IMR-90 (cell line): ENCODE measurements at regions not wholly inside any gene's neighbourhood (a gene's known extent, or its start where the extent isn't known, plus 50 kb on each side); places are given as distances from the start of the nearest gene placed in this dataset.
A peak's percentile ranks its signal among the peaks of the same experiment; 100 is the strongest.
"Not testable (repeated sequence)": the region's sequence is repeated elsewhere in the genome, so short reads cannot be mapped to it uniquely, and the experiment has no call there.

Experiments used
- ATAC-seq: fragments of 200-7000 bp; cut with Tn5 transposase; 2 replicates; pipeline ENCODE4 v1.9.1; 2020; ENCODE audit warnings: low read depth, mild to moderate bottlenecking, moderate library complexity
- BruUV-seq: library from RNA; stranded (reverse); fragments of 400-500 nt; replicated peaks from 2 replicates; lab custom pipeline; 2021; lab: Mats Ljungman, UMichigan
- CTCF ChIA-PET: fragments of 300-600 bp; formaldehyde crosslinking; extraction: SDS; loops from one replicate; lab custom pipeline; 2021; ENCODE audit warnings: antibody characterized with exemption; lab: Yijun Ruan, JAX
- POLR2A ChIA-PET: fragments of 300-600 bp; sonication (Branson Sonifier 250); formaldehyde crosslinking; loops from one replicate; lab custom pipeline; 2022; ENCODE audit warnings: antibody characterized with exemption; ENCODE audit not compliant: unreplicated experiment; lab: Charles Lee
- DNase-seq: peaks from one replicate; pipeline ENCODE4 v3.0.0; 2013
- H2AFZ ChIP-seq: replicated peaks from 2 replicates; pipeline ENCODE3; 2013; ENCODE audit warnings: low read length, mild to moderate bottlenecking; ENCODE audit not compliant: poor library complexity
- H2AK5ac ChIP-seq: 2 replicates; pipeline ENCODE4 v1.6.1; 2013; ENCODE audit warnings: low read depth, low read length, inconsistent platforms
- H2AK9ac ChIP-seq: replicated peaks from 2 replicates; pipeline ENCODE3; 2013; ENCODE audit warnings: mild to moderate bottlenecking, low read depth, low read length, moderate library complexity; ENCODE audit not compliant: poor library complexity
- H2BK120ac ChIP-seq: 2 replicates; pipeline ENCODE4 v1.6.1; 2013; ENCODE audit warnings: low read depth, low read length, inconsistent platforms
- H2BK15ac ChIP-seq: 3 replicates; pipeline ENCODE4 v1.6.1; 2013; ENCODE audit warnings: low read depth, low read length, inconsistent platforms
- H2BK20ac ChIP-seq: 2 replicates; pipeline ENCODE4 v1.6.1; 2013; ENCODE audit warnings: low read depth, mild to moderate bottlenecking, inconsistent platforms, low read length, moderate library complexity
- H2BK5ac ChIP-seq: 2 replicates; pipeline ENCODE4 v1.6.1; 2013; ENCODE audit warnings: mild to moderate bottlenecking, low read depth, low read length, inconsistent platforms; ENCODE audit not compliant: poor library complexity, severe bottlenecking
- H3K14ac ChIP-seq: replicated peaks from 2 replicates; pipeline ENCODE4 v1.6.1; 2013; ENCODE audit warnings: low read depth, low read length, inconsistent platforms
- H3K18ac ChIP-seq: 2 replicates; pipeline ENCODE4 v1.6.1; 2013; ENCODE audit warnings: low read depth, low read length, control low read depth
- H3K23ac ChIP-seq: 2 replicates; pipeline ENCODE4 v1.6.1; 2013; ENCODE audit warnings: low read depth, low read length, inconsistent platforms
- H3K27ac ChIP-seq: 2 replicates; pipeline ENCODE4 v1.5.1; 2013; ENCODE audit warnings: mild to moderate bottlenecking, control low read depth, low read length; ENCODE audit not compliant: insufficient read depth
- H3K27me3 ChIP-seq: 2 replicates; pipeline ENCODE4 v1.6.1; 2013; ENCODE audit warnings: low read length; ENCODE audit not compliant: control insufficient read depth, insufficient read depth
- H3K36me3 ChIP-seq: 2 replicates; pipeline ENCODE4 v1.6.1; 2013; ENCODE audit warnings: low read length, mixed read lengths; ENCODE audit not compliant: control insufficient read depth, insufficient read depth
- H3K4ac ChIP-seq: 2 replicates; pipeline ENCODE4 v1.6.1; 2013; ENCODE audit warnings: low read depth, low read length, inconsistent platforms
- H3K4me1 ChIP-seq: 2 replicates; pipeline ENCODE4 v1.6.1; 2013; ENCODE audit warnings: low read length, mixed read lengths; ENCODE audit not compliant: control insufficient read depth, insufficient read depth
- H3K4me2 ChIP-seq: 2 replicates; pipeline ENCODE4 v1.6.1; 2013; ENCODE audit warnings: low read depth, mild to moderate bottlenecking, control low read depth, low read length, moderate library complexity
- H3K4me3 ChIP-seq: 2 replicates; pipeline ENCODE4 v1.5.1; 2013; ENCODE audit warnings: low read depth, mild to moderate bottlenecking, control low read depth, low read length, moderate library complexity; ENCODE audit not compliant: insufficient read depth
- H3K56ac ChIP-seq: 2 replicates; pipeline ENCODE4 v1.6.1; 2013; ENCODE audit warnings: low read length, inconsistent platforms; ENCODE audit not compliant: insufficient read depth; ENCODE audit errors: extremely low read depth
- H3K79me1 ChIP-seq, 2 experiments: 2 replicates each; pipeline ENCODE4 v1.6.1; 2013; ENCODE audit warnings: low read length in 2 of 2, inconsistent platforms in 1 of 2, low read depth in 1 of 2
- H3K9ac ChIP-seq: 2 replicates; pipeline ENCODE4 v1.6.1; 2013; ENCODE audit warnings: low read depth, low read length, control low read depth
- H3K9me1 ChIP-seq: 2 replicates; pipeline ENCODE4 v1.6.1; 2013; ENCODE audit warnings: low read length, inconsistent platforms; ENCODE audit not compliant: insufficient read depth
- H3K9me3 ChIP-seq: 2 replicates; pipeline ENCODE4 v1.6.1; 2013; ENCODE audit warnings: low read length; ENCODE audit not compliant: control insufficient read depth, insufficient read depth
- H4K20me1 ChIP-seq: 2 replicates; pipeline ENCODE4 v1.6.1; 2013; ENCODE audit warnings: low read length, inconsistent platforms; ENCODE audit not compliant: insufficient read depth
- H4K5ac ChIP-seq: 2 replicates; pipeline ENCODE4 v1.6.1; 2013; ENCODE audit warnings: mild to moderate bottlenecking, low read depth, low read length, control low read depth
- H4K8ac ChIP-seq, 2 experiments: 2 replicates each; pipeline ENCODE4 v1.6.1; 2013; ENCODE audit warnings: low read depth in 2 of 2, low read length in 2 of 2, control low read depth in 1 of 2, inconsistent platforms in 1 of 2
- H4K91ac ChIP-seq: 2 replicates; pipeline ENCODE4 v1.6.1; 2013; ENCODE audit warnings: low read depth, low read length, inconsistent platforms; ENCODE audit not compliant: insufficient read depth
- WGBS, 2 experiments: methylation state at CpG; one replicate each; pipeline versions ENCODE4 v1.1.5 to v1.1.7; 2013; ENCODE audit warnings: missing lambda C conversion rate in 2 of 2; ENCODE audit not compliant: insufficient read length in 1 of 2; ENCODE audit errors: extremely low coverage in 2 of 2; 5-methylcytosine and 5-hydroxymethylcytosine counted together
- dilution Hi-C: fragments of 300-500 bp; cut with HindIII; formaldehyde crosslinking; loops from one replicate; pipeline ENCODE4 v1.14.3; 2018; ENCODE audit warnings: low sequenced_read_pairs; ENCODE audit not compliant: unreplicated experiment
- in situ Hi-C: fragments of 300-500 bp; cut with MboI; formaldehyde crosslinking; loops from 3 replicates; pipeline ENCODE4 v1.14.3; 2019; ENCODE audit warnings: low sequenced_read_pairs, inconsistent platforms, mixed read lengths
- intact Hi-C: fragments of 100-400 bp; cut with micrococcal nuclease; formaldehyde crosslinking; loops from 2 replicates; pipeline ENCODE4 v1.10.0; 2022

- H3K9ac ChIP-seq, H3K9me1 ChIP-seq, H2BK20ac ChIP-seq, H3K79me1 ChIP-seq, in situ Hi-C loops, H3K36me3 ChIP-seq, BruUV-seq, CTCF ChIA-PET, H3K4me3 ChIP-seq, H3K56ac ChIP-seq, H2AK9ac ChIP-seq, dilution Hi-C loops, H2AFZ ChIP-seq, intact Hi-C loops, H3K27me3 ChIP-seq, POLR2A ChIA-PET, H3K9me3 ChIP-seq: not testable (repeated sequence)
- Histone ChIP-seq H3K4me2 (peak overlapping the region; percentile 13; the same call in 1 of the 2 replicates), H4K5ac (peak overlapping the region; percentile 72; the same call in 1 of the 2 replicates), H3K23ac (0 out of 2 replicates have a peak overlapping the region, but pooled peaks have one; percentile 59), H4K8ac (peak overlapping the region; percentile 72; a peak in 3 of 4 replicates), H2BK5ac (peak overlapping the region; percentile 55), H3K4me1 (peaks cover 14% of the 10 kb centered on the region), H3K18ac (peak overlapping the region; percentile 33), H3K4ac (peak overlapping the region; percentile 75), H3K14ac (0 out of 2 replicates have a peak overlapping the region, but pooled peaks have one; percentile 71), H4K20me1 (peaks cover 62% of the 10 kb centered on the region), H4K91ac (peak overlapping the region; percentile 41; the same call in 1 of the 2 replicates), H2BK15ac (peak overlapping the region; percentile 74; the same call in 1 of the 3 replicates), H2AK5ac (peak overlapping the region; percentile 67; the same call in 1 of the 2 replicates), H2BK120ac (peak overlapping the region; percentile 54; the same call in 1 of the 2 replicates), H3K27ac (peak overlapping the region; percentile 76)
- ATAC-seq (peak; percentile 15), DNase-seq (peak; percentile 28)
- no CpG with 5 or more reads among the region's 19 CpGs for WGBS, 2 experiments
Observed at GRCh38 chr2:87469180-87470151, 278.4 kb upstream of the PLGLB2 start.

DNA sequence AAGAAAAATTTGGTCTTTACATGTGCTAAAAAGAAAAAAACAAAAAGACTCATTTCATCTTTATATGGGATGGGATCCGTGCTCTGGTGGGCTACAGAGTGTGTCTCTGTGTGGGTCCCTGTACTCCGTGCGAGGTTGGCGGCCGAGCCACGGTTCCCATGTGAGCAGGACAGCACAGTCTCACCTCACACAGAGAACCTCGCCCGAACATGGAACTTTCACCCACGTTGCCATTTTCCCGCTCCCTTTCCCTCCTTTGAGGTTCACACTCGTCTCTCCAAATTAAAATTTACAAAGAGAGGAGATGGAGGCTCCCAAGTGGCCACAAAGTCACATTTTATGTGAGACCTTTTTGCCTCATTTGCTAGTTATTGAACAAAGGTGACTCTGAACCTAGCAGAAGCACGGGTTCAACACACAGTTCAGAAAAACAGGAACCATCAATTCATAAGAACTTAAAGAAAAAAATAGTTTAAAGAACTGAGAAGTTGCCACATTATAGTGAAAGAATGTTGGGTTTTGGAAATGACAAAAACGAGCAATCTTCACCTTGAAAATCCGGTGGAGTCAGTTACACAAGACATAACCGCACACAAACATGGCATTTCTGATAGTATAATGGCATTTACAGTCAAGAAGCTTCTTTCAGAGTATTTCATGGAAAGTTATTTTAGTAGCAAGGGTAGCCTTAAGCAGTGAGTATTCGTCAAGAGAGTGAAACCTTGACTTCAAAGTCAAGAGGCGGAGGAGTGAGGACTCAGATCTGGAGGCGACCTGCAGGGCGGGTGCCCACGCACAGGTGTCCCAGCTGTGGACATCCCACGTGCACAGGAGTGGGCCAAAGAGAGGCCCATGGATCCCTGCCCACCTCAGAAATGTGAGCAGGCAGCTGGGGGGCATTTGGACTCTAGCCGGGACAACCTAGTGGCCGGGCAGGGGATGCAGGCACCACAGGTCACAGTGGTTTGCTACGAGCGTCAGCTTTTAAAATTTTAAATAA is 277.2 kb upstream of the PLGLB2 start:
- ATAC-seq, H3K56ac ChIP-seq, DNase-seq, H3K4me3 ChIP-seq, H2AK9ac ChIP-seq, H3K14ac ChIP-seq, in situ Hi-C loops, H3K9me3 ChIP-seq, H4K5ac ChIP-seq, H3K79me1 ChIP-seq, POLR2A ChIA-PET, H3K18ac ChIP-seq, H3K9me1 ChIP-seq, H3K4me2 ChIP-seq, intact Hi-C loops, dilution Hi-C loops, H3K36me3 ChIP-seq, H2AFZ ChIP-seq, H3K27me3 ChIP-seq, H3K23ac ChIP-seq, H2AK5ac ChIP-seq, H2BK120ac ChIP-seq, H3K9ac ChIP-seq, H4K91ac ChIP-seq, H2BK15ac ChIP-seq, CTCF ChIA-PET: not testable (repeated sequence)
- BruUV-seq, result TSS peak; percentile 9
- Histone ChIP-seq H3K27ac (peak overlapping the region; percentile 32; the same call in 1 of the 2 replicates), H2BK20ac (0 out of 2 replicates have a peak overlapping the region, but pooled peaks have one; percentile 53), H4K20me1 (peaks cover 62% of the 10 kb centered on the region), H2BK5ac (peak overlapping the region; percentile 38), H4K8ac (peak overlapping the region; percentile 60 to 72; a peak in 2 of 4 replicates), H3K4me1 (peaks cover 14% of the 10 kb centered on the region), H3K4ac (peak overlapping the region; percentile 50; the same call in 1 of the 2 replicates)
- WGBS, 2 experiments, result 80% methylated on average over 5 of the region's 25 CpGs; no CpG with 5 or more reads in 1 of the 2 experiments
